ENCODE measurements at regions not wholly inside any gene's neighbourhood (a gene's known extent, or its start where the extent isn't known, plus 50 kb on each side); places are given as distances from the start of the nearest gene placed in this dataset.

- no peaks in the 10 kb centered on the region for H3K4me1 ChIP-seq
- H3K4me3 ChIP-seq, result no peak overlapping the region
- H3K36me3 ChIP-seq, result no peaks in the 10 kb centered on the region
- 86 to 88% methylated on average over 4 of the region's 4 CpGs for WGBS, 2 donors
- TF ChIP-seq CTCF (IDR thresholded peaks at IDR 0.05), result no peak
- intact Hi-C loops (cut with DNase I), result no loop called here
- H3K9me3 ChIP-seq, result no peaks in the 10 kb centered on the region
- peaks cover 0 to 7% (median 0%) of the 10 kb centered on the region in 7 donors for H3K27me3 ChIP-seq
- H3K27ac ChIP-seq, result no peak overlapping the region
- DNase-seq (no peak), ATAC-seq (no peak)
Measured at GRCh38 chr13:26829716-26830115, 69.1 kb upstream of the GPR12 start.

DNA sequence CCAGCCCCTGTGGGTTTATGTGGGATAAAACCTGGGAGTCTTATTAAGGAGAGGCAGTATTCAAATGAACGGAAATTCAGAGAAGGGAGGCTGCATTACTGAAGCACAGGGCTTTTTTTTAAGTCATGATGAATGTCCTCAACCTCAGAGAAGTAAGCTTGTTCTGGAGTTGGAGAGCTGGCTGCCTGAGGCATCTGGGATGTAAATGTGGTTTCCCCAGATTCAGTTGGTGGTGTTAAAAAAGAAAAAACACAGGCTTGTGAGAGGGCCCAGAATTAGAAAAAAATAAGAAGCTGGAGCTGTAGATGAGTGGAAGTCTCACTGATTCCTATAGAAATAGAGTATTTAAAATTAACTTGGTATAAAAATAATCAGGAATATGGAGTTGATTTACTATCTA is 64.0 kb upstream of the GPR12 start:
- WGBS, 2 donors, result 0 to 28% methylated on average over 1 of the region's 1 CpG
- intact Hi-C loops (cut with DNase I), result no loop called here
- Histone ChIP-seq H3K4me3 (no peak overlapping the region), H3K9me3 (no peaks in the 10 kb centered on the region), H3K27ac (no peak overlapping the region), H3K27me3 (no peaks in the 10 kb centered on the region), H3K36me3 (no peaks in the 10 kb centered on the region), H3K4me1 (peaks cover 0 to under 1% (median 0%) of the 10 kb centered on the region in 9 donors)
- TF ChIP-seq CTCF (IDR thresholded peaks at IDR 0.05), result no peak
- no peak for ATAC-seq
- DNase-seq, result no peak

- Histone ChIP-seq H3K4me1 (peaks cover 0 to 9% (median 0%) of the 10 kb centered on the region in 9 donors), H3K4me3 (no peak overlapping the region)
- DNase-seq, result no peak
Measured at GRCh38 chr13:26822146-26822545, 61.6 kb upstream of the GPR12 start.

DNA sequence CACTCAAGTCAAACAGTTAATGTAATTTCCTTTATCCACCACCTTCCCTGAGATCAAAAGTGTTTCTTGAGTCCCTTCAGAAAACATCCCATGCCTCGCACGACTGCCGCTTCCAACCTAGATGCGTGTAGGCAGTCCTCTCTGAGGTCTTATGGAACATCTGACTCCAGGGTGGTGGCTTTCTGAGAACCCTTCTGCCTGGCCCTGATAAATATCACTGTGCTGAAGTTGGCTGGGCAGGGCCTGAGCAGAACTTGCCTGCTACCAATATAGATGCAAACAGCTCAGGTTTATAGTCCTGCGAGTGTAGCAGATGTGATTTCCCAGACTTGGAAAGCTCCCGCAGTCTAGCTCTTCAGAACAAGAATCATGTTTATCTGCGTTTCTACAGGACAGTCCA is 61.1 kb upstream of the GPR12 start:
- no peak overlapping the region for H3K27ac ChIP-seq
- DNase-seq, result no peak

More at GRCh38 chr13:26822146-26822545, 61.6 kb upstream of the GPR12 start:
- intact Hi-C loops (cut with DNase I), result no loop called here
- H3K27me3 ChIP-seq, result no peaks in the 10 kb centered on the region
- no peak for ATAC-seq
- TF ChIP-seq CTCF (IDR thresholded peaks at IDR 0.05), result no peak
- H3K36me3 ChIP-seq, result no peaks in the 10 kb centered on the region
- H3K27ac ChIP-seq, result no peak overlapping the region
- no peaks in the 10 kb centered on the region for H3K9me3 ChIP-seq

More for the DNA sequence above, 61.1 kb upstream of the GPR12 start:
- TF ChIP-seq CTCF (IDR thresholded peaks at IDR 0.05), result no peak
- H3K4me3 ChIP-seq, result no peak overlapping the region
- no peak for ATAC-seq
- peaks cover 0 to 9% (median 0%) of the 10 kb centered on the region in 9 donors for H3K4me1 ChIP-seq
- no peaks in the 10 kb centered on the region for H3K27me3 ChIP-seq
- intact Hi-C loops (cut with DNase I), result no loop called here
- no peaks in the 10 kb centered on the region for H3K9me3 ChIP-seq
- no peaks in the 10 kb centered on the region for H3K36me3 ChIP-seq
- WGBS, 2 donors, result 89% methylated on average over 7 of the region's 7 CpGs

Measured in heart right ventricle (tissue), 16 donors.